ENCODE measurements at regions not wholly inside any gene's neighbourhood (a gene's known extent, or its start where the extent isn't known, plus 50 kb on each side); places are given as distances from the start of the nearest gene placed in this dataset.

DNA sequence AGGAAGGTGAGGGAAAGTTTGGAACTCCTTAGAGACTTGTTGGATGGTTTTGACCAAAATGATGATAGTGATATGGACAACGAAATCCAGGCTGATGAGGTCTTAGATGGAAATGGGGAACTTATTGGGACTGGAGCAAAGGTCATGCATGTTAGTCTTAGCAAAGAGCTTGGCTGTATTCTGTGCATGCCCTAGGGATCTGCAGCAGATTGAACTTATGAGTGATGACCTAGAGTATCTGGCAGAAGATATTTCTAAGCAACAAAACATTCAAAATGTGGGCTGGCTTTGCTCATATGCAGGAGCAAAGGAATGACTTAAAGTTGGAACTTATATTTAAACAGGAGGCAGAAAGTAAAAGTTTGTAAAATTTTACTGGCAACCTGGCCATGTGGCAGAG, 489.3 kb upstream of the DIPK2B start:
- no peak for TF ChIP-seq CTCF (optimal IDR thresholded peaks at IDR 0.05 in 1 of 3, IDR thresholded peaks at IDR 0.05 in 1 of 3, conservative IDR thresholded peaks at IDR 0.05 in 1 of 3; ENCODE audit: extremely low read depth in 1 of 3, insufficient read depth in 2 of 3, low read length in 3 of 3)
- TF ChIP-seq EZH2 (IDR thresholded peaks at IDR 0.05; ENCODE audit: low read length), result no peak
- Histone ChIP-seq H4K20me1 (ENCODE audit: control insufficient read depth, extremely low read depth, insufficient read depth, low read length) (no peaks in the 10 kb centered on the region), H3K36me3 (ENCODE audit: control insufficient read depth in 2 of 2, extremely low read depth in 1 of 2, insufficient read depth in 2 of 2, low read length in 2 of 2) (no peaks in the 10 kb centered on the region), H3K79me2 (ENCODE audit: control insufficient read depth, insufficient read depth, low read length) (no peaks in the 10 kb centered on the region), H3K27ac (ENCODE audit: control insufficient read depth, insufficient read depth, low read length) (no peak overlapping the region), H3K4me2 (ENCODE audit: control insufficient read depth, extremely low read depth, insufficient read depth, low read depth, low read length) (no peak overlapping the region), H3K4me3 (ENCODE audit: control insufficient read depth in 2 of 3, extremely low read depth in 1 of 3, insufficient read depth in 2 of 3, low read depth in 1 of 3, low read length in 3 of 3) (no peak overlapping the region), H3K27me3 (ENCODE audit: control insufficient read depth, extremely low read depth, insufficient read depth, low read length) (no peaks in the 10 kb centered on the region), H2AFZ (ENCODE audit: control insufficient read depth, low read length) (no peak overlapping the region), H3K9me3 (ENCODE audit: control insufficient read depth, low read depth, low read length) (no peaks in the 10 kb centered on the region), H3K9ac (ENCODE audit: control insufficient read depth, extremely low read depth, insufficient read depth, low read length) (no peak overlapping the region), H3K4me1 (ENCODE audit: control insufficient read depth, extremely low read depth, insufficient read depth, low read length) (no peaks in the 10 kb centered on the region), H3K9me1 (ENCODE audit: control insufficient read depth, extremely low read depth, insufficient read depth, low read length) (no peaks in the 10 kb centered on the region)
- dilution Hi-C loops (cut with MboI; ENCODE audit: extremely low pct_ligation_motif_present, low sequenced_read_pairs), result no loop called here
- DNase-seq (ENCODE audit: low read depth, low spot score) (no peak), FAIRE-seq (no peak)

GRCh38 chrX:45683914-45684313, 483.2 kb upstream of the DIPK2B start:
- no peaks in the 10 kb centered on the region for H3K27me3 ChIP-seq (ENCODE audit: control insufficient read depth, extremely low read depth, insufficient read depth, low read length)
- FAIRE-seq (peak; percentile 77), DNase-seq (ENCODE audit: low read depth, low spot score) (no peak)
- H4K20me1 ChIP-seq (ENCODE audit: control insufficient read depth, extremely low read depth, insufficient read depth, low read length), result no peaks in the 10 kb centered on the region
- H3K79me2 ChIP-seq (ENCODE audit: control insufficient read depth, insufficient read depth, low read length), result no peaks in the 10 kb centered on the region
- H2AFZ ChIP-seq (ENCODE audit: control insufficient read depth, low read length), result no peak overlapping the region
- dilution Hi-C loops (cut with MboI; ENCODE audit: extremely low pct_ligation_motif_present, low sequenced_read_pairs), result no loop called here
- TF ChIP-seq EZH2 (IDR thresholded peaks at IDR 0.05; ENCODE audit: low read length) (no peak), CTCF (optimal IDR thresholded peaks at IDR 0.05 in 1 of 3, IDR thresholded peaks at IDR 0.05 in 1 of 3, conservative IDR thresholded peaks at IDR 0.05 in 1 of 3; ENCODE audit: extremely low read depth in 1 of 3, insufficient read depth in 2 of 3, low read length in 3 of 3) (no peak)
- H3K4me1 ChIP-seq (ENCODE audit: control insufficient read depth, extremely low read depth, insufficient read depth, low read length), result no peaks in the 10 kb centered on the region
- H3K27ac ChIP-seq (ENCODE audit: control insufficient read depth, insufficient read depth, low read length), result no peak overlapping the region
- H3K36me3 ChIP-seq (ENCODE audit: control insufficient read depth in 2 of 2, extremely low read depth in 1 of 2, insufficient read depth in 2 of 2, low read length in 2 of 2), result no peaks in the 10 kb centered on the region
- H3K4me3 ChIP-seq (ENCODE audit: control insufficient read depth in 2 of 3, extremely low read depth in 1 of 3, insufficient read depth in 2 of 3, low read depth in 1 of 3, low read length in 3 of 3), result no peak overlapping the region
- no peaks in the 10 kb centered on the region for H3K9me1 ChIP-seq (ENCODE audit: control insufficient read depth, extremely low read depth, insufficient read depth, low read length)
- H3K4me2 ChIP-seq (ENCODE audit: control insufficient read depth, extremely low read depth, insufficient read depth, low read depth, low read length), result no peak overlapping the region
- no peak overlapping the region for H3K9ac ChIP-seq (ENCODE audit: control insufficient read depth, extremely low read depth, insufficient read depth, low read length)
- H3K9me3 ChIP-seq (ENCODE audit: control insufficient read depth, low read depth, low read length), result no peaks in the 10 kb centered on the region
